Astrocyte of the hippocampus (primary cell): ENCODE measurements at regions not wholly inside any gene's neighbourhood (a gene's known extent, or its start where the extent isn't known, plus 50 kb on each side); places are given as distances from the start of the nearest gene placed in this dataset.
"Not testable (repeated sequence)": the region's sequence is repeated elsewhere in the genome, so short reads cannot be mapped to it uniquely, and the experiment has no call there.

Experiments
- DNase-seq: peaks from one replicate; pipeline ENCODE4 v3.0.0; 2011; ENCODE audit warnings: low read depth, low spot score

- DNase-seq, result no peak
Observed at GRCh38 chr3:124361566-124361965, 368.7 kb upstream of the UMPS start.

GRCh38 chr3:124362455-124362854 lies 367.8 kb upstream of the UMPS start:
- DNase-seq, result no peak

GRCh38 chr3:124363476-124363875 lies 366.8 kb upstream of the UMPS start:
- DNase-seq, result peak; percentile 60

GRCh38 chr3:124364317-124365020 lies 365.8 kb upstream of the UMPS start:
- DNase-seq, result no peak

GRCh38 chr3:124366655-124367054 lies 363.6 kb upstream of the UMPS start:
- not testable (repeated sequence) for DNase-seq

- peak; percentile 22 for DNase-seq
Observed at GRCh38 chr3:124372775-124373174, 357.5 kb upstream of the UMPS start.

- no peak for DNase-seq
Observed at GRCh38 chr3:124373524-124373923, 356.7 kb upstream of the UMPS start.

- DNase-seq, result no peak
Observed at GRCh38 chr3:124374583-124374982, 355.7 kb upstream of the UMPS start.

GRCh38 chr3:124381575-124382333 lies 348.5 kb upstream of the UMPS start:
- DNase-seq, result peak; percentile 28

GRCh38 chr3:124383051-124383450 lies 347.2 kb upstream of the UMPS start:
- peak; percentile 20 for DNase-seq

GRCh38 chr3:124383846-124384466 lies 346.3 kb upstream of the UMPS start:
- no peak for DNase-seq

GRCh38 chr3:124384527-124384926 lies 345.7 kb upstream of the UMPS start:
- peak; percentile 10 for DNase-seq

- DNase-seq, result no peak
Observed at GRCh38 chr3:124385996-124386395, 344.3 kb upstream of the UMPS start.

- no peak for DNase-seq
Observed at GRCh38 chr3:124386996-124387595, 343.2 kb upstream of the UMPS start.

GRCh38 chr3:124391774-124392173 lies 338.5 kb upstream of the UMPS start:
- no peak for DNase-seq

- no peak for DNase-seq
Observed at GRCh38 chr3:124393340-124393739, 336.9 kb upstream of the UMPS start.

- DNase-seq, result no peak
Observed at GRCh38 chr3:124395162-124395561, 335.1 kb upstream of the UMPS start.

- peak; percentile 28 for DNase-seq
Observed at GRCh38 chr3:124395584-124396338, 334.5 kb upstream of the UMPS start.

- DNase-seq, result no peak
Observed at GRCh38 chr3:124396339-124396950, 333.8 kb upstream of the UMPS start.

- no peak for DNase-seq
Observed at GRCh38 chr3:124397088-124397487, 333.2 kb upstream of the UMPS start.

GRCh38 chr3:124398594-124398993 lies 331.7 kb upstream of the UMPS start:
- DNase-seq, result no peak
